GM19372 (cell line): ENCODE measurements at regions not wholly inside any gene's neighbourhood (a gene's known extent, or its start where the extent isn't known, plus 50 kb on each side); places are given as distances from the start of the nearest gene placed in this dataset.
"Not testable (repeated sequence)": the region's sequence is repeated elsewhere in the genome, so short reads cannot be mapped to it uniquely, and the experiment has no call there.

Source experiments
- ATAC-seq: cut with Tn5 transposase; IDR thresholded peaks from one replicate; pipeline ENCODE4 v1.9.1; 2021; ENCODE audit warnings: mild to moderate bottlenecking, low read depth, moderate library complexity; ENCODE audit not compliant: unreplicated experiment

GRCh38 chr4:124947622-124948265 lies 235.2 kb upstream of the ANKRD50 start:
- no peak for ATAC-seq

DNA sequence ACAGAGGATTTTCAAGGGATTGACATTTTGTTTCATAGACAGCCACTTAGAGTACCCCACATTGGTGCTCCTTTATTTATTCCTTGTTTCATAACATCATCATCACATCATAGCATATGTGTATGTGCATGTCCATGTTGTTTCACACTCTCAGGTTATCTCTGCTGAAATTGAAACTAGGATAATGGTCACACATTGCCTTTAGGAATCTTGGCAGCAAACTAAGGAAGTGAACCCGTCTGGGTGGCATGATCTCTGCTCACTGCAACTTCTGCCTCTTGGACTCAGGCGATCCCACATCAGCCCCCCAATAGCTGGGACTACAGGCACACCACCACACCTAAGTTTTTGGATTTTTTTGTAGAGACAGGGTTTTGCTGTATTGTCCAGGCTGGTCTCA lies 234.2 kb upstream of the ANKRD50 start:
- no peak for ATAC-seq

GRCh38 chr4:124945422-124945821 lies 232.9 kb upstream of the ANKRD50 start:
- no peak for ATAC-seq

GRCh38 chr4:124943938-124944337 lies 231.4 kb upstream of the ANKRD50 start:
- ATAC-seq = no peak

DNA sequence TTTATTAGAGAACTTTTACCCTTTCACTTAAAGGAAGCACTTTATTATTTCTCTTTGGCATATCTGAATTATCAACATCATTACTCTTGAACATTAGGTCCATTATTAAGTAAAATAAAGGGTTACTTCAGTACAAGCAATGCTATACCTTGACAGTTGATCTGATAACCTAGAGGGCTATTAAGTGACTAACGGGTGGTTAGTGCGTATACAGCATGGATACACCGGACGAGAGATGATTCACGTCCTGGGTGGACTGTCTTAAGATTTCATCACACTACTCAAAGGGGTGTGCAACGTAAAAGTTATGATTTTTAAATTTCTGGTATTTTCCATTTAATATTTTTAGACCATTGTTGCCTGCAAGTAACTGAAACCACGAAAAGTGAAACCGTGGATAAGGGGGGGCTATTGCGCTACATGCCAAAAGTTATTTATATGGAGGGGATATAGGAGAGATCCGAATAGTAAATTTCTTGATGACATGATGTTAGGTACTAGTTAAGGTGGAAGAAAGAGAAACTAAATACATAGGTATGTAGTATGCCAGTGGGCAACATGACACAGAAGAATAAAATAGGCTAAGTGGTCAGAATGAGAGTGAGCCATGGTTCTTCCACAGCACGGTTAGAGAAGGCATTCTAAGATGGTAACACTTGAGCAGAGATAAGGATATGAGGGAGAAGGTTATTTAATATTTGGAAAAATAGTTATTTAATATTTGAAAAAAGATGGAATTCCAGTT lies 230.8 kb upstream of the ANKRD50 start:
- no peak for ATAC-seq

GRCh38 chr4:124941267-124941666 lies 228.7 kb upstream of the ANKRD50 start:
- no peak for ATAC-seq

- no peak for ATAC-seq
Observed at GRCh38 chr4:124940387-124940786, 227.9 kb upstream of the ANKRD50 start.

GRCh38 chr4:124939908-124940307 lies 227.4 kb upstream of the ANKRD50 start:
- ATAC-seq = no peak

DNA sequence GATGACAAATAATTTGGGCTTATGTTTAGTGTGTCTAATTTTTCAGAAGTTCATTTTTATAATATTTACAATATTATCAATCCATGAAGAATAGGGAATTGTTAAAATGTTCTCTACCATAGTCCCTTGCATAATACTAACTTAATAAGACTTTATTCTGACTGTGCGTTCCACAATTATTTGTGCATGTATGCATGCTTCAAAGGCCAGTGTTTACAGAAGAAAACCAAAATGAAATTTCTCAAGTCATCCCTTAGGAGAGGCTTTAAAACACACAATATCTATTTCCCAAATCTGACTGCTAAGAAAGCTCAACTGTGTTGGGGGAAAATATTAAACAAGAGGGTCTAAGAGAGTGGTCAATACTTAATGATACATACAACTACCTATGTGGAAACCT lies 226.3 kb upstream of the ANKRD50 start:
- ATAC-seq = no peak

DNA sequence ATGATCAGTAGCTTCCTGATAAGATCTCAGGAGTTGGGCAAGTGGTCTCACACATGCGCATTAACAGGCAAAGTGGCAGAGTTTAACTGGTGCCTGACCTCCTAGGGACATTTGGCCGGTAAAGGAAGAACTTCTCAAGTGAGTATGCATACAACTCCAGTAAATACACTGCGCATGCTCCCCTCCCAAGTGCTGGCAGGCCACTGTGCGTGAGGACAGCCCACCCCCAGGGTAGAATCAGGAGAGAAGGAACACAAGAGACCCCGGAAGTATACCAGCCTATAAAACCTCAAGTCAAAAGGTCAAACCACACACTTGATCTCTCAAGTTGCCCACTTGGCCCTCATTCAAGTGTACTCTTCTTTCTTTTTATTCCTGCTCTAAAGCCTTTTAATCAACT lies 225.5 kb upstream of the ANKRD50 start:
- ATAC-seq = no peak

- ATAC-seq = no peak
Observed at GRCh38 chr4:124936427-124936826, 223.9 kb upstream of the ANKRD50 start.

DNA sequence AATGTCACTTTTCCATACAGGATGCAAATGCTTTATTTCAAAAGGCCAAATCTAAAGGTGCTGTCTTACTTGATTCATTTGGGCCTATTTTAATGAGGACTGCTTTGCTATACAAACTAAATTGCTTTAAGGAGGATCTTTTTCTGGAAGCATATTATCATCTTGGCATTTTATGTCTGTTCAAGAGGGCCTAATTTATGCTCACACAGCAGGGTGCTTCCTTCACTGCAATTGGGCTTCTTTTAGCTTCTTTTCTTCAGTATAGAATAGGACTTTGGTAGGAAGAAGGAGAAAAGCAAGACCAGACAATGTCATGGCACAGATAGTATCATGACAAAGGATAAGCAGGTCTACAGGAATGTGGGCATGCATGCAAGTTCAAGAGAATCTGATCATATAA lies 222.4 kb upstream of the ANKRD50 start:
- no peak for ATAC-seq

GRCh38 chr4:124933521-124933920 lies 221.0 kb upstream of the ANKRD50 start:
- ATAC-seq = no peak

- no peak for ATAC-seq
Observed at GRCh38 chr4:124932447-124932846, 219.9 kb upstream of the ANKRD50 start.

GRCh38 chr4:124931050-124931449 lies 218.5 kb upstream of the ANKRD50 start:
- ATAC-seq = no peak

GRCh38 chr4:124922748-124923147 lies 210.2 kb upstream of the ANKRD50 start:
- not testable (repeated sequence) for ATAC-seq

DNA sequence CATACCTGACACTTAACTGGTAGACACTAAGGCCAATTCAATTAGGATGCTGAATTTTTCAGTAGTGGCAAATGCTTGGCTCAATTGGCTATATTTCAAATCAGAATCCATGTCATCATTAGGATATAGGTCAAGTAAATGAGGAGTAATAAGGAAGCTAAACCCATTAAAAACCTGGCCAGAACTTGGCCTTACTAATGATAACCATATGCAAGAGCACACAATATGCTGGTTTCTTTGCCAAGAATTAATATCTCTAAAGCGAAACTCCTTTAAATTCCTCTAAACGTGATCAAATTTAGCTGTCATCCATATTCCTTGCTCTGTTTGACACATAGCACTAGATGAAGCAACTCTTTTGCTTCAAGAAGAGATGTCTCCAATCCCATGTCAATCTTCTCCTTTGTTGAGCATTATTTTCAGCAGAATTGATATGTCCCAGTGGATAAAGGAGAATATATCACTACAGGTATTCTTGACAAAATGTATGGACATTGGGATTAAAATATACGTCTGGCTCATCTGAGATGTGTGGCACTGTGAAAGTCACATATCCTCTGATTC lies 206.1 kb upstream of the ANKRD50 start:
- no peak for ATAC-seq

GRCh38 chr4:124915073-124915472 lies 202.5 kb upstream of the ANKRD50 start:
- no peak for ATAC-seq

DNA sequence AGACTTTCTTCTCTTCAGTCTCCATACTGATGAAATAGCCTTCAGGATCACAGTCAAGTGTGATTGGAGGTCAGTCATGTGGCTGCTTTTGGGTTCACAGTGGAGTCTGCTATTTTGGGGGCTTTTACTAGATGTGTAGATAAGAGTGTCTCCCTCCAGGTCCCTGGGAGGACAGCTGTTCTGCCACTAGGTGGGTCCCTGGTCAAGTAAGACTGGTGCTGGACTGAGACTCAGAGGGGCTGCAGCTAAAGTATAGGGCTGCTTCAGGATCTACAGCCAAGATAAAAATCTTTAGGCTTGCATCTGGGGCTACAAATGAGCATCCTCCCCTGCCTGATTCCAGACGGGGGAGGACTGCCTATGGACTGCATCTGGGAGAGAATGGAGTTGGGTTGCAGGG lies 200.7 kb upstream of the ANKRD50 start:
- no peak for ATAC-seq

GRCh38 chr4:124910327-124910726 lies 197.8 kb upstream of the ANKRD50 start:
- ATAC-seq = no peak

DNA sequence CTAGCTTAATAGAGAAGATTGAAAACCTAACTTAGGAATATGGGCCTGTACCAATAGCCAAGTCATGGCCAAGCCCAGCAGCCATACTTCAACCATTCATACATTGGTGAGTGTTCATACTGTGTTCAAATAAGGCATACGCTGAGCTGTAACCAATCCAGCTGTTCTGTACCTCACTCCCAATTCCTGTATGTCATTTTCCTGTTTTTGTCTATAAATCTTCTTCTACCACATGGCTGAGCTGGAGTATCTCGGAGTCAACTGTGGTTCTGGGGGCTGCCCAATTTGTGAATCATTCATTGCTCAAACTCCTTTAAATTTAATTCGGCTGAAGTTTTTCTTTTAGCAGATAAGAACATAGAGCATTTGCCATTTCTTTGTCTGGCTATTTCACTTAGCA lies 195.3 kb upstream of the ANKRD50 start:
- ATAC-seq = no peak

- ATAC-seq = no peak
Observed at GRCh38 chr4:124905441-124905840, 192.9 kb upstream of the ANKRD50 start.
